ENCODE measurements at regions not wholly inside any gene's neighbourhood (a gene's known extent, or its start where the extent isn't known, plus 50 kb on each side); places are given as distances from the start of the nearest gene placed in this dataset.

- intact Hi-C loops (cut with DNase I): no loop called here
- H3K4me3 ChIP-seq: no peak overlapping the region
- no peaks in the 10 kb centered on the region for H3K9me3 ChIP-seq
- no peaks in the 10 kb centered on the region for H3K4me1 ChIP-seq
- TF ChIP-seq CTCF (IDR thresholded peaks at IDR 0.05): peak in 1 of 2 donors; percentile 22
- no peak overlapping the region for H3K27ac ChIP-seq
- H3K36me3 ChIP-seq: no peaks in the 10 kb centered on the region
- peak; percentile 19 for ATAC-seq
- no peaks in the 10 kb centered on the region for H3K27me3 ChIP-seq
- peak in 1 of 4 donors; percentile 36 for DNase-seq
Measured at GRCh38 chr14:21987937-21988336, 314.3 kb upstream of the OR4E1 start.

GRCh38 chr14:21985081-21985480 lies 311.5 kb upstream of the OR4E1 start:
- Histone ChIP-seq H3K27ac (no peak overlapping the region), H3K4me1 (no peaks in the 10 kb centered on the region), H3K27me3 (no peaks in the 10 kb centered on the region), H3K4me3 (no peak overlapping the region), H3K9me3 (no peaks in the 10 kb centered on the region), H3K36me3 (no peaks in the 10 kb centered on the region)
- intact Hi-C loops (cut with DNase I): no loop called here
- ATAC-seq (no peak), DNase-seq (no peak)
- no peak for TF ChIP-seq CTCF (IDR thresholded peaks at IDR 0.05)

GRCh38 chr14:21978999-21979314 lies 305.3 kb upstream of the OR4E1 start:
- Histone ChIP-seq H3K4me3 (no peak overlapping the region), H3K27ac (no peak overlapping the region), H3K27me3 (no peaks in the 10 kb centered on the region), H3K36me3 (no peaks in the 10 kb centered on the region), H3K9me3 (no peaks in the 10 kb centered on the region), H3K4me1 (no peaks in the 10 kb centered on the region)
- intact Hi-C loops (cut with DNase I): no loop called here
- ATAC-seq (no peak), DNase-seq (no peak)
- no peak for TF ChIP-seq CTCF (IDR thresholded peaks at IDR 0.05)

DNA sequence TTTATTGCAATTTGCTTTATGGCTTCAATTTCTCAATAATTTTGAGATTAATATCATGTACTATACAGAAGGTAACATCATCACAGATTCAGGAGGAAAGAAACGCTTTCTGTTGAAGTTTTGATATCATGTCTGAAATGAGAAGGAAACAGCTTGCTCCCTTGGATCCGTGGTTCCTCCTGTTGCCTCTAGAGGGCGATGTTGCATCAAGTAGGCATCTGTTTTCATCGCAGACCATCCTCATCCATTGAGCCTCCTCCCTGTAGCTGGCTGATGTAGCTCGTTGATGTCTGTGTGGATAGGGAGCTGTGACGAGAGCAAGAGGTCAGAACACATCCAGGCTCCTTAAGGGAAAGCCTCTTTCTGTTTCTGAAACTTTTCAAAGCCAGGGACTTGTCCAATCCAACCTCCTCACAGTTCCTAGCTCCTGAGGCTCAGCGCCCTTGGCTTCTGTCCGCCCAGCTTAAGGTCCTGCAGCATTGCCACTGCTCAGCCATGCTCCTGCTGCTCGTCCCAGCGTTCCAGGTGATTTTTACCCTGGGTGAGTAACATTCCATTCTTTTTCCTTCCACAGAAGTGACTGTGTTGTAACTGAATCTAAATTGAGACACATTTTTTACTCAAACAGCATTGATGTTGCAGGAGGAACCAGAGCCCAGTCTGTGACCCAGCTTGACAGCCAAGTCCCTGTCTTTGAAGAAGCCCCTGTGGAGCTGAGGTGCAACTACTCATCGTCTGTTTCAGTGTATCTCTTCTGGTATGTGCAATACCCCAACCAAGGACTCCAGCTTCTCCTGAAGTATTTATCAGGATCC lies 304.8 kb upstream of the OR4E1 start:
- no peaks in the 10 kb centered on the region for H3K27me3 ChIP-seq
- H3K9me3 ChIP-seq: no peaks in the 10 kb centered on the region
- no peaks in the 10 kb centered on the region for H3K4me1 ChIP-seq
- intact Hi-C loops (cut with DNase I): no loop called here
- no peak overlapping the region for H3K27ac ChIP-seq
- DNase-seq: peak in 2 of 4 donors; percentile 11 to 30
- ATAC-seq: peak; percentile 72
- H3K36me3 ChIP-seq: no peaks in the 10 kb centered on the region
- H3K4me3 ChIP-seq: no peak overlapping the region
- peak; percentile 68 to 78 for TF ChIP-seq CTCF (IDR thresholded peaks at IDR 0.05)

GRCh38 chr14:21974741-21975140 lies 301.1 kb upstream of the OR4E1 start:
- intact Hi-C loops (cut with DNase I): no loop called here

More at GRCh38 chr14:21974741-21975140, 301.1 kb upstream of the OR4E1 start:
- no peak overlapping the region for H3K4me3 ChIP-seq
- ATAC-seq (no peak), DNase-seq (no peak)
- no peak overlapping the region for H3K27ac ChIP-seq
- H3K36me3 ChIP-seq: no peaks in the 10 kb centered on the region
- H3K4me1 ChIP-seq: no peaks in the 10 kb centered on the region
- no peaks in the 10 kb centered on the region for H3K9me3 ChIP-seq
- H3K27me3 ChIP-seq: no peaks in the 10 kb centered on the region
- TF ChIP-seq CTCF (IDR thresholded peaks at IDR 0.05): no peak

All from left lung (tissue), 4 donors.